ENCODE measurements at regions not wholly inside any gene's neighbourhood (a gene's known extent, or its start where the extent isn't known, plus 50 kb on each side); places are given as distances from the start of the nearest gene placed in this dataset.
"Not testable (repeated sequence)": the region's sequence is repeated elsewhere in the genome, so short reads cannot be mapped to it uniquely, and the experiment has no call there.

GRCh38 chr6:112903361-112903760, 556.2 kb downstream of the RFPL4B start:
- Mint-ChIP-seq H3K9me3 (peaks cover 11 to 30% (median 13%) of the 10 kb centered on the region in 3 donors), H3K4me1 (no peaks in the 10 kb centered on the region), H3K27me3 (no peaks in the 10 kb centered on the region), H3K36me3 (no peaks in the 10 kb centered on the region), H3K4me3 (no peak overlapping the region), H3K27ac (no peak overlapping the region)
- CTCF ChIA-PET, result no interaction called here
- Histone ChIP-seq H3K4me3 (ENCODE audit: control insufficient read depth in 1 of 2, extremely low read depth in 1 of 2, low read length in 1 of 2) (no peak overlapping the region), H3K4me1 (ENCODE audit: control insufficient read depth in 1 of 2, extremely low read depth in 1 of 2, insufficient read depth in 2 of 2, low read length in 2 of 2) (no peaks in the 10 kb centered on the region), H3K9me3 (no peaks in the 10 kb centered on the region), H3K27ac (ENCODE audit: low read length) (no peak overlapping the region), H3K27me3 (replicated peaks in 1 of 2; ENCODE audit: control insufficient read depth in 2 of 2, extremely low read depth in 1 of 2, insufficient read depth in 2 of 2, low read length in 1 of 2) (no peaks in the 10 kb centered on the region), H3K36me3 (ENCODE audit: control insufficient read depth in 2 of 2, extremely low read depth in 1 of 2, insufficient read depth in 1 of 2, low read length in 1 of 2) (no peaks in the 10 kb centered on the region)
- no peak for DNase-seq
- no peak for ATAC-seq (replicated peaks in 1 of 4)
- WGBS (ENCODE audit: insufficient coverage), result no CpG with 5 or more reads among the region's 2 CpGs
- POLR2A ChIA-PET, result no interaction called here

GRCh38 chr6:112906726-112907125, 559.6 kb downstream of the RFPL4B start:
- POLR2A ChIA-PET, result no interaction called here
- Mint-ChIP-seq H3K4me3 (no peak overlapping the region), H3K36me3 (no peaks in the 10 kb centered on the region), H3K27ac (no peak overlapping the region), H3K4me1 (no peaks in the 10 kb centered on the region), H3K9me3 (peaks cover 7 to 17% (median 13%) of the 10 kb centered on the region in 3 donors), H3K27me3 (no peaks in the 10 kb centered on the region)
- no peak overlapping the region for H3K4me3 ChIP-seq (ENCODE audit: control insufficient read depth in 1 of 2, extremely low read depth in 1 of 2, low read length in 1 of 2)
- H3K27me3 ChIP-seq (replicated peaks in 1 of 2; ENCODE audit: control insufficient read depth in 2 of 2, extremely low read depth in 1 of 2, insufficient read depth in 2 of 2, low read length in 1 of 2), result no peaks in the 10 kb centered on the region
- ATAC-seq (replicated peaks in 1 of 4) (no peak), DNase-seq (no peak)
- H3K36me3 ChIP-seq (ENCODE audit: control insufficient read depth in 2 of 2, extremely low read depth in 1 of 2, insufficient read depth in 1 of 2, low read length in 1 of 2), result no peaks in the 10 kb centered on the region
- WGBS (ENCODE audit: insufficient coverage), result no CpG with 5 or more reads among the region's 1 CpG
- H3K9me3 ChIP-seq, result no peaks in the 10 kb centered on the region
- H3K4me1 ChIP-seq (ENCODE audit: control insufficient read depth in 1 of 2, extremely low read depth in 1 of 2, insufficient read depth in 2 of 2, low read length in 2 of 2), result no peaks in the 10 kb centered on the region
- no peak overlapping the region for H3K27ac ChIP-seq (ENCODE audit: low read length)
- CTCF ChIA-PET, result no interaction called here

GRCh38 chr6:112909781-112910180, 562.7 kb downstream of the RFPL4B start:
- H3K4me1 Mint-ChIP-seq, result no peaks in the 10 kb centered on the region
- no peak overlapping the region for H3K4me3 ChIP-seq (ENCODE audit: control insufficient read depth in 1 of 2, extremely low read depth in 1 of 2, low read length in 1 of 2)
- DNase-seq (no peak), ATAC-seq (replicated peaks in 1 of 4) (no peak)
- H3K4me3 Mint-ChIP-seq, result no peak overlapping the region
- no peaks in the 10 kb centered on the region for H3K36me3 ChIP-seq (ENCODE audit: control insufficient read depth in 2 of 2, extremely low read depth in 1 of 2, insufficient read depth in 1 of 2, low read length in 1 of 2)
- no peaks in the 10 kb centered on the region for H3K27me3 ChIP-seq (replicated peaks in 1 of 2; ENCODE audit: control insufficient read depth in 2 of 2, extremely low read depth in 1 of 2, insufficient read depth in 2 of 2, low read length in 1 of 2)
- H3K27ac ChIP-seq (ENCODE audit: low read length), result no peak overlapping the region
- H3K9me3 ChIP-seq, result no peaks in the 10 kb centered on the region
- H3K27ac Mint-ChIP-seq, result no peak overlapping the region
- H3K4me1 ChIP-seq (ENCODE audit: control insufficient read depth in 1 of 2, extremely low read depth in 1 of 2, insufficient read depth in 2 of 2, low read length in 2 of 2), result no peaks in the 10 kb centered on the region
- CTCF ChIA-PET, result no interaction called here
- H3K9me3 Mint-ChIP-seq, result peaks cover 4 to 16% (median 8%) of the 10 kb centered on the region in 3 donors
- no peaks in the 10 kb centered on the region for H3K36me3 Mint-ChIP-seq
- H3K27me3 Mint-ChIP-seq, result no peaks in the 10 kb centered on the region
- POLR2A ChIA-PET, result no interaction called here

GRCh38 chr6:112910256-112910655, 563.1 kb downstream of the RFPL4B start:
- POLR2A ChIA-PET, result no interaction called here
- H3K9me3 ChIP-seq, result no peaks in the 10 kb centered on the region
- H3K27me3 Mint-ChIP-seq, result no peaks in the 10 kb centered on the region
- no peak overlapping the region for H3K4me3 ChIP-seq (ENCODE audit: control insufficient read depth in 1 of 2, extremely low read depth in 1 of 2, low read length in 1 of 2)
- no peak overlapping the region for H3K4me3 Mint-ChIP-seq
- no peak overlapping the region for H3K27ac ChIP-seq (ENCODE audit: low read length)
- CTCF ChIA-PET, result no interaction called here
- ATAC-seq (replicated peaks in 1 of 4) (no peak), DNase-seq (no peak)
- WGBS (ENCODE audit: insufficient coverage), result no CpG with 5 or more reads among the region's 2 CpGs
- H3K36me3 ChIP-seq (ENCODE audit: control insufficient read depth in 2 of 2, extremely low read depth in 1 of 2, insufficient read depth in 1 of 2, low read length in 1 of 2), result no peaks in the 10 kb centered on the region
- no peaks in the 10 kb centered on the region for H3K4me1 ChIP-seq (ENCODE audit: control insufficient read depth in 1 of 2, extremely low read depth in 1 of 2, insufficient read depth in 2 of 2, low read length in 2 of 2)
- H3K36me3 Mint-ChIP-seq, result no peaks in the 10 kb centered on the region
- peaks cover 4 to 16% (median 8%) of the 10 kb centered on the region in 3 donors for H3K9me3 Mint-ChIP-seq
- H3K27me3 ChIP-seq (replicated peaks in 1 of 2; ENCODE audit: control insufficient read depth in 2 of 2, extremely low read depth in 1 of 2, insufficient read depth in 2 of 2, low read length in 1 of 2), result no peaks in the 10 kb centered on the region
- H3K27ac Mint-ChIP-seq, result no peak overlapping the region
- no peaks in the 10 kb centered on the region for H3K4me1 Mint-ChIP-seq

GRCh38 chr6:112911959-112912358, 564.8 kb downstream of the RFPL4B start:
- no peaks in the 10 kb centered on the region for H3K27me3 ChIP-seq (replicated peaks in 1 of 2; ENCODE audit: control insufficient read depth in 2 of 2, extremely low read depth in 1 of 2, insufficient read depth in 2 of 2, low read length in 1 of 2)
- H3K36me3 ChIP-seq (ENCODE audit: control insufficient read depth in 2 of 2, extremely low read depth in 1 of 2, insufficient read depth in 1 of 2, low read length in 1 of 2), result no peaks in the 10 kb centered on the region
- ChIA-PET POLR2A (no interaction called here), CTCF (no interaction called here)
- DNase-seq, result no peak
- peaks cover 4 to 16% (median 8%) of the 10 kb centered on the region in 3 donors for H3K9me3 Mint-ChIP-seq
- no peak overlapping the region for H3K4me3 ChIP-seq (ENCODE audit: control insufficient read depth in 1 of 2, extremely low read depth in 1 of 2, low read length in 1 of 2)
- no peaks in the 10 kb centered on the region for H3K4me1 Mint-ChIP-seq
- no peaks in the 10 kb centered on the region for H3K27me3 Mint-ChIP-seq
- ATAC-seq (replicated peaks in 1 of 4), result no peak
- no peaks in the 10 kb centered on the region for H3K36me3 Mint-ChIP-seq
- H3K27ac ChIP-seq (ENCODE audit: low read length), result no peak overlapping the region
- H3K4me1 ChIP-seq (ENCODE audit: control insufficient read depth in 1 of 2, extremely low read depth in 1 of 2, insufficient read depth in 2 of 2, low read length in 2 of 2), result no peaks in the 10 kb centered on the region
- no peaks in the 10 kb centered on the region for H3K9me3 ChIP-seq
- H3K4me3 Mint-ChIP-seq, result no peak overlapping the region
- no peak overlapping the region for H3K27ac Mint-ChIP-seq
- WGBS (ENCODE audit: insufficient coverage), result no CpG with 5 or more reads among the region's 3 CpGs

- Histone ChIP-seq H3K36me3 (ENCODE audit: control insufficient read depth in 2 of 2, extremely low read depth in 1 of 2, insufficient read depth in 1 of 2, low read length in 1 of 2) (no peaks in the 10 kb centered on the region), H3K27me3 (replicated peaks in 1 of 2; ENCODE audit: control insufficient read depth in 2 of 2, extremely low read depth in 1 of 2, insufficient read depth in 2 of 2, low read length in 1 of 2) (no peaks in the 10 kb centered on the region), H3K9me3 (no peaks in the 10 kb centered on the region), H3K27ac (ENCODE audit: low read length) (no peak overlapping the region), H3K4me3 (ENCODE audit: control insufficient read depth in 1 of 2, extremely low read depth in 1 of 2, low read length in 1 of 2) (no peak overlapping the region), H3K4me1 (ENCODE audit: control insufficient read depth in 1 of 2, extremely low read depth in 1 of 2, insufficient read depth in 2 of 2, low read length in 2 of 2) (no peaks in the 10 kb centered on the region)
- ATAC-seq (replicated peaks in 1 of 4) (no peak), DNase-seq (no peak)
- no peak overlapping the region for H3K27ac Mint-ChIP-seq
- ChIA-PET CTCF (no interaction called here), POLR2A (no interaction called here)
- no peaks in the 10 kb centered on the region for H3K4me1 Mint-ChIP-seq
- no peaks in the 10 kb centered on the region for H3K27me3 Mint-ChIP-seq
- H3K9me3 Mint-ChIP-seq, result peaks cover 4 to 16% (median 6%) of the 10 kb centered on the region in 3 donors
- H3K36me3 Mint-ChIP-seq, result no peaks in the 10 kb centered on the region
- H3K4me3 Mint-ChIP-seq, result no peak overlapping the region
- WGBS (ENCODE audit: insufficient coverage), result no CpG with 5 or more reads among the region's 2 CpGs
Observed at GRCh38 chr6:112912416-112913101, 565.4 kb downstream of the RFPL4B start.

- ATAC-seq (replicated peaks in 1 of 4); H3K4me3 Mint-ChIP-seq; H3K9me3 ChIP-seq; H3K4me3 ChIP-seq (ENCODE audit: control insufficient read depth in 1 of 2, extremely low read depth in 1 of 2, low read length in 1 of 2); H3K36me3 Mint-ChIP-seq; CTCF ChIA-PET; H3K9me3 Mint-ChIP-seq; H3K27ac Mint-ChIP-seq; H3K4me1 ChIP-seq (ENCODE audit: control insufficient read depth in 1 of 2, extremely low read depth in 1 of 2, insufficient read depth in 2 of 2, low read length in 2 of 2); H3K4me1 Mint-ChIP-seq; H3K27me3 Mint-ChIP-seq; H3K27ac ChIP-seq (ENCODE audit: low read length); POLR2A ChIA-PET; H3K27me3 ChIP-seq (replicated peaks in 1 of 2; ENCODE audit: control insufficient read depth in 2 of 2, extremely low read depth in 1 of 2, insufficient read depth in 2 of 2, low read length in 1 of 2); H3K36me3 ChIP-seq (ENCODE audit: control insufficient read depth in 2 of 2, extremely low read depth in 1 of 2, insufficient read depth in 1 of 2, low read length in 1 of 2); DNase-seq: not testable (repeated sequence)
- WGBS (ENCODE audit: insufficient coverage), result no CpG with 5 or more reads among the region's 14 CpGs
Observed at GRCh38 chr6:112919744-112920143, 572.6 kb downstream of the RFPL4B start.
